GM18858 (cell line): ENCODE measurements at regions not wholly inside any gene's neighbourhood (a gene's known extent, or its start where the extent isn't known, plus 50 kb on each side); places are given as distances from the start of the nearest gene placed in this dataset.
A peak's percentile ranks its signal among the peaks of the same experiment; 100 is the strongest.
"Not testable (repeated sequence)": the region's sequence is repeated elsewhere in the genome, so short reads cannot be mapped to it uniquely, and the experiment has no call there.

Experiments
- ATAC-seq: cut with Tn5 transposase; IDR thresholded peaks from one replicate; pipeline ENCODE4 v1.9.1; 2021; ENCODE audit not compliant: unreplicated experiment

DNA sequence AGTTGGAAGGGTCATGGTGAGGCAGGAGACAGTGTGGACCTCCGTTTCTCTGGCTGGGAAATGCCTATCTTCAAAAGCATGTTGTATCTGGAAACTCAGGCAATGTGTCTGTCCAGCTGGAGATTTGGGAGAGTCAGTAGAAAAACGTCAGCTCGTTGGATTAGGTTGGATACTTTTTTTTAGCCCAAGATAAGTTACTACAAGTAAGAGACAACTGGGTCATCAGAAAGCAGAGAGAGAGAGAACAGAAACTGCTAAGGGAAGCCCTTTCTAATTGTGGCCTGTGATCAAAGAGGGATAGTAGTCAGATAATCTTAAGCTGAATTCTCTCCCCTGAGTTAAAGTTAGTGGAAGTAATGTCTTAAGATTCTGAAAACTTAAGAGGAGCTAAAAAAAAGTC is 78.9 kb upstream of the ZNF280D start:
- ATAC-seq: no peak

DNA sequence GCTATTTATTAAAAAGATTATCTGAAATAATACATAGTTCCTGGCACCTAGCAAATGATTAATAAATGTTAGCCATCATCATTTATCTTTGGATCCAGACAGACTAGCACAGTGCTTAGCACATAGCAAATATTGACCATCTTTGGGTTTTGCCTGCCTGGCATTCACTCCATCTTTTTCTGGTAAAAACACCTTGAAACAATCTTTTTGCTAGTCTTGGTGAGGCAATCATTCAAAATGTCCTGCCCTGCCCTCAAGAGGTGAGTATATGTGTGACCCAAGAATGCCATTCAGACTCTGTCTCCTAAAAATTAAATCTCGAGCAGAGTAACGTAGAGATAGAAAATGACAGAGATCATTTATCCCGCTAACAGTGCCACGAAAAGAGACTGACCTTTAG is 78.3 kb upstream of the ZNF280D start:
- ATAC-seq: no peak

DNA sequence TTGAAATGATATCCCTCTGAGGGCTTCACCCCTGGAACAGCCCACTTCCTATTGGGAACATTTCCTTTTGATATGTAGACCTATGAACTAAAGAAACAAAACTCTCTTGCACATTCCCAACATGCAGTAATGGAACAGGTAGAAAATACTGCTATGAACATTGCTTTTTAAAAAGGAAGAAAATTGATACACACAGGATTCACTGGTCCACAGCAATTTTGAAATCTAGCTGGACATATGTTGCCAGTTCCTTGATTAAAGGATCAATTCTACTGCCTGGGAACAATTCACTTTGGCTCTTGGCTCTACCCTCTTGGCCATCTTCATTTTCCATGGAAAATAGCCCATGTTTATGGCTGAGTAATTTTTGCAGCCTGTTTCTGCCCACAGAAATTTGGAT is 74.9 kb upstream of the ZNF280D start:
- ATAC-seq: no peak

DNA sequence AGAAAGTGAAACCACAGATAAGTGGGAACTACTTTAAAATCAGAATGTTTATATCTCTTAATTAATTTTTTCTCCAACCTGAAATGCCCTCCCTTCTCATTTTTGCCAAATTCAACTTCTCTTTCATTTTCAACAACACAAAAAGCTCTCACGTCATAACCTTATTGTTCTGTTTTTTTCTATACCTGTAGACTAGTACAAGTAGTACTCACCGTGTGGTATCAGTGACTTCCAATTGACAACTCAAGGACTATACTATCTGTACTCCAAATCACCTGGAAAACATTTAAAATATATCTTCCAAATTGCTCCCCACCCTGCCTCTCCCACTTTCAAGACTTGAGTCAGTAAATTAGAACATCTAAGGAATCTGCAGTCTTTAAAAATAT is 72.8 kb upstream of the ZNF280D start:
- no peak for ATAC-seq

DNA sequence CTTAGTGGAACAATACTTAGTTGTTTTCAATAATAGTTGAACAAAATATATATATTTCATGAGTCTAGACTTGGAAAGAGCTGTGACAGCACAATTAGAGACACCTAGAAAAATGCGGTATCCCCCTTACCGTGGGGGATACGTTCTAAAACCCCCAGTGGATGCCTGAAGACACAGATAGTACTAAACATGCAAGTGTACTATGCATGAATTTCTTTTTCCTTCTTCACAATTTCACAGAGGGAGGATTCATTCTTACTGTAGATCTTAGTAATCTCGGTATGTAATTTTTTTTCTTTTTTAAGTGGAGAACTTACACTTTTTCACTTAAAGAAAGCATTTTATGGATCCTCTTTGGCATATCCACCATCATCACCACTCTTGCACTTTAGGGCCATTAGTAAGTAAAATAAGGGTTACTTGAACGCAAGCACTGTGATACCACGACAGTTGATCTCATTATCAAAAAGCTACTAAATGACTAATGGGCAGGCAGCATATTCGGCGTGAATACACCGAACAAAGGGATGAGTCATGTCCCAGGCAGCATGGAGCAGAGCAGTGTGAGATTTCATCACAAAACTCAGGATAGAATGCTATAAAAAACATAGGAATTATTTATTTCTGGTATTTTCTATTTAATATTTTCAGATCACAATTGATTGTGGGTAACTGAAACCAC is 72.3 kb upstream of the ZNF280D start:
- no peak for ATAC-seq

DNA sequence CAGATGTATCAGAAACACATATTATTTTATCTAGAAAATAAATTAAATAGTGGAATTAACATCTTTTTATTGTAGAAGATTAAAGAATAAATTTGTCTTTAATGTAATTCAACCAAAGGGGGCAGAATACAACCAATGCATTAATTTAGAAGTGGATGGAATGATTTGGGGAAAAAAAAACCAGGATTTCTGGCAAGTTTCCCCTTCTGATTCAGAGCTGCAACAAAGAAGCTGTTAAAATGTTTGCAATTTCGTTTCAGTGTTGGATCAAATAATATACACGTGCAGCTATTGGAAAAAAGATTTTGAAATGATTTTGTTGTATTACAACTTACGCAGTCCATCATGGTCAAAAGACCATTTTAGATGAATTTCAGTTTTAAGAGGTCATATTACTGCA is 71.6 kb upstream of the ZNF280D start:
- ATAC-seq: no peak

DNA sequence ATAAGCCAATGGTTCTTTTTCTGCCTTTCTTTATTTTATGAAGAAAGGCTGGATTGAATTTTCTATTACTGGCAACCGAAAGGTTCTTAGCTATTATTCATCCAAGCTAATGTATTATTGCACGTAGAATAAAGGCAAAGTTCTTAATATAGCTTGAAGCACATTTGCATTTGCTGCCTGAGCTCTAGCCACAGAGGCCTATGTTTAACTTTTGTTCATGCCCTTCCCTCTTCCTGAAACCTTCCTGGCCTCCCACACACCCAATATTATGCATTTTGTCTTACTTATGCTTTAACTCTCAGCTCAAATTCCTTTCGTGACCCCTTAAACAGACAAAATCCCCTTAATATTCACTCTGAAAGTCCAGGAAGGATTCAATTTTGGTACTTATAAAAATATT is 71.0 kb upstream of the ZNF280D start:
- no peak for ATAC-seq

DNA sequence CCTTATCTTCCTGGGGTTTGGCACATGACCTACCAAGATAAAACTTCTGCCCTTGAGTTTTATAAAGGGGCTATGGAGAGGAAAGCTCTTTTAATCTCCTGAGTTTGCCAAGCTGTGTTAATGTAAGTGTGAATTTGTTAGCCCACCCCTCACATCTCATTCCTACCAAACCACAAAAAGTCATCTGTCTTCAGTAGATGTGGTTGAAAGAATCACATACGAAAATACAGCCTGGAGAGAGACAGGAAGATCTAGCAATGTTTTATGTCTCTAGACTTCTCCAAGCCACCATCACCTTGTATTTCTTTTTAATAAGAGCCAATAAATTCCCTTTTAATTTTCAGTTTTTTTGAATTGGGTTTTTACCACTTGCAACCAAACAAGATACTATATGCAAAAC is 68.9 kb upstream of the ZNF280D start:
- ATAC-seq: no peak

DNA sequence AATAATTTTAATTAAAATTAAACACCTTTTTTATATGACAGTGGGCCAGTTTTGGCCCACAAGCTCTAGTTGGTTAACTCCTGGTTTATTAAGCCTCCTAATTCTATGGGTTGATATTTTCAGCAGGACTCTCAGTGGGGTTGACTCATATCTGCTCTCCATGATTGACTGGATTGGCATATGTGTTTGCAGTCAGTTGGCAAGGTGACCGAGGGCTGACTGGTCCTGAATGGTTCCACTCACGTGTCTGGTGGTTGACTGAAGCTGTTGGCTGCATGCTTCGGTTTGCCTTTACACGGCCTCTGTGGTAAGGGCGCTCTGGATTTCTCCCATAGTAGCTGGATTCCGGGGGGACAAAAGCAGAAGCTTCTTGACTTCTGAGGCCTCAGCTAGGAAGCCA is 65.3 kb upstream of the ZNF280D start:
- peak; percentile 79 for ATAC-seq

DNA sequence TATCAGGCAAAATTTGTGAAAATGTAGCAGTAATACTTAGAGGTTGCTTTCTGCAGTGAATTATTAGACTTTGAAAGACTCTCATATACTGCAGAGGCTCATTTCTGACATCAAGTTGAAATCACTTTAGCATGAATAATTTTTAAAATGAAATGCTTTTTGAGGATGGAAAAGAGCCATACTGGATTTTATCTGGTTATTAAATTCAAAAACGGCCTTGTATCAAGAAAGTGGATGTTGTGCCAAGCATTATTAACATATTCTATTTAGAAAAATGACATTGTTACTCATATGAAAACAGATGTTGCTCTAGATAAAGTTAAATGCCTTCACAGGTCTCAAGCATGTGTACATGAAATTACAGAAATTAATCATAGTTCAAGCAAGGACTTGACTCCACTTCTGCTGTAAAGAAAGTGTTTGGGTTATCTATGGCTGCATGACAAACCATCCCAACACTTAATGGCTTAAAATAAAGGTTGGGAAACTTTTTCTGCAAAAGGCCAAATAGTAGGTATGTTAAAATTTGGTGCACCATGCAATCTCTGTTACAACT is 64.5 kb upstream of the ZNF280D start:
- ATAC-seq: no peak

DNA sequence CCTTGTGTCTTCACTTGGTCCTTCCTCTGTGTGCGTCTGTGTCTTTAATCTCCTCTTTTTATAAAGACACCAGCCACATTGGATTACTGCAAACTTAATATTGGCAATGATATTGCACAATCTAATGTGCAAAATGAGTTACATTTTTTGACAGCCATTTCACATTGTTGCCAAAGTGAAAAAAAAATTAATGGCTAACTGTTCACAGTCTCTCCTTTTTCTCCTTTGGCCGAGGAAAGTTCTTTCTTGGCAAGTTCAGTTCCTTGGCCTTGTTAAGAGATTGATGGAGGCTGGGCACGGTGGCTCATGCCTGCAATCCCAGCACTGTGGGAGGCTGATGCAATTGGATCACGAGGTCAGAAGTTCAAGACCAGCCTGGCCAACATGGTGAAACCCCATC is 62.2 kb upstream of the ZNF280D start:
- no peak for ATAC-seq

DNA sequence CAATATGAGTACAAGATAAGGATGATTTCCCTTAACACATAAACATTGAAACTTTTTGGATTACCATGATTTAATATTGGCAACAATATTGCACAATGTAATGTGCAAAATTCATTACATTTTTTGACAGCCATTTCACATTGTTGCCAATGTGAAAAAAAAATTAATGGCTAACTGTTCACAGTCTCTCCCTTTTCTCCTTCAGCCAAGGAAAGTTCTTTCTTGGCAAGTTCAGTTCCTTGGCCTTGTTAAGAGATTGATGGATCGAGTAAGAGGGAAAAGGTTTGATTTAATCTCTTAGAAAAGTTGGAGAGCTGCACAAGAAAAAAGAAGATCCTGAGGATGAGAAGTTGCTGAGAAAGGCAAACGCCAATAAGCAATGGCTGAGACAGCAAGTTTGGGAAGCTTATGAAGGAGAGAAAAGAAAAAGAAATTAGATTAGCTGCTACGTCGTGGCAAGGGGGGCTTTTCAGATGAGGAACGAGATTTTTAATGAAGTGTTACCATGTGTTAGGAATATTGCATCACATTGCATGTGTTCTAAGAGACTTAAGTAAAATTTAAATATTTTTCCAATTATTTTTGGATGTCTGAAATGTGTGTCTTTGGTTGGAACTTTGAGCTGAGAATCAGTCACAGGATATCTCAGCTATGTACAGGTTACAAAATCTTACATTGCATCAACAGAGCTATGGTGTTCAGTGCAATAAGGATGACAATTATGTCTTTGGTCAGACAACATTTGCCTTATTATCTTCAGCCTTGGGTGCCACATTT is 61.4 kb upstream of the ZNF280D start:
- ATAC-seq: no peak

DNA sequence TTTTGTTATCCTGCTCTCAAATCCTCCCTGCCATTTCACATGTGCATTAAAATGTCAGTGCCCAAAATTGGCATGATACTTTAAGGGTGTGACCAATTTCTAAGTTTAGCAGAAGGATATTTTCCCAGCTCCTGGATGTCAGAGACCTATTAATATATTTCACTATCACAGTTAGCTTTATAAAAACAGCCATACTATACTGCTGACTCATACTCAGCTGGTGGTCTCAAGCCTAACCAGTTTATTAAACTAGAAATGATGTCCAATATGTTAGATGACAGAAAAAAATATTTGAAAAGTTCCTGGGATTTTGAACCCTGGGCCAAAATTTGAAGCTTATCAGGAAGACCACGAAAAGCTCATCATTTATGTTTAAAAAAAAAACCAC is 60.9 kb upstream of the ZNF280D start:
- no peak for ATAC-seq

DNA sequence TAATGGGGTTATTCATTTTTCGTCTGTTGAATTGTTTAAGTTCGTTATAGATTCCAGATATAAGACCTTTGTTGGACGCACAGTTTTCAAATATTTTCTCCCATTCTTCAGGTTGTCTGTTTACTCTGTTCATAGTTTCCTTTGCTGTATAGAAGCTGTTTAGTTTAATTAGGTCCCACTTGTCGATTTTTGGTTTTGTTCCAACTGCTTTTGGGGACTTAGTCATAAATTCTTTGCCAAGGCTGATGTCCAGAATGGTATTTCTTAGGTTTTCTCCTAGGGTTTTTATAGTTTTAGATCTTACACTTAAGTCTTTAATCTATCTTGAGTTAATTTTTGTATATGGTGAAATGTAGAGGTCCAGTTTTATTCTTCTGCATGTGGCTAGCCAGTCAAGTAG is 58.9 kb upstream of the ZNF280D start:
- ATAC-seq: no peak

DNA sequence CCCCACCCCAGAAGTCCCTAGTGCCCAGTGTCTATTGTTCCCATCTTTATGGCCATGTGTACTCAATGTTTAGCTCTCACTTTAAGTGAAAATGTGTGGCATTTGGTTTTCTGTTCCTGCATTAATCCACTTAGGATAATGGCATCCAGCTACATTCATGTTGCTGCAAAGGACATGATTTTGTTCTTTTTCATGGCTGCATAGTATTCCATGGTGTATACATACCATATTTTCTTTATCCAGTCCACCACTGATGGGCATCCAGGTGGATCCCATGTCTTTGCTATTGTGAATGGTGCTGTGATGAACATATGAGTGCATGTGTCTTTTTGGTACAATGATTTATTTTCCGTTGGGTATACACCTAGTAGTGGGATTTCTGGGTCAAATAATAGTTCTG is 58.2 kb upstream of the ZNF280D start:
- ATAC-seq: not testable (repeated sequence)

DNA sequence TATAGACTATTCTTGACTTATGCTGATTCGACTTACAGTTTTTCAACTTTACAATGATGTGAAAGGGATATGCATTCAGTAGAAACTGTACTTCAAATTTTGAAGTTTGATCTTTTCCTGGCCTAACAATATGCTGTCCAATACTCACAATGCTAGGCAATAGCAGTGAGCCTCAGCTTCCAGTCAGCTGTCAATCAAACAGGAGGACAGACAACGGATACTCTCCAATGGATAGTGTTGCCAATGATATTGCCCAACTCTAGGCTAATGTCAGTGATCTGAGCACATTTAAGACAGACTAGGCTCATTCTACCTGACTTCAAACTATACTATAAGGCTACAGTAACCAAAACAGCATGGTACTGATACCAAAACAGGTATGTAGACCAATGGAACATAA is 55.0 kb upstream of the ZNF280D start:
- ATAC-seq: no peak

DNA sequence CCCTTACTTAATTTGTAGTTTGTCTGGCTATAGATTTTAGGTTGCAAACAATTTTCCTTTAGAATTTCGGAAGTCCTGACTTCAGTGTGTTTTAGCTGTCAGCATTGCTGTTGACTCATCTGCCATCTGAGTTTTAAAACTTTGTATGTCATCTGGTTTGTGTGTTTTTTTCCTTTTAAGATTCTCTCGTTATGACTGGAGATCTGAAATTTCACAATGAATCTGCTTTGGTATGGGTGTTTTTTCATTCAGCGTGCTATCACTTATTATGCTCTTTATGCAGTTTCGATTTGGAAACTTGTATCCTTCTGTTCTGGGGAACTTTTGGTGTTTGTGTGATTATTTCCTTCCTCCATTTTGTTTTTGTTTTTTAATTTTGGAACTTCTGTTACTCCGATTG is 53.7 kb upstream of the ZNF280D start:
- ATAC-seq: peak; percentile 80

DNA sequence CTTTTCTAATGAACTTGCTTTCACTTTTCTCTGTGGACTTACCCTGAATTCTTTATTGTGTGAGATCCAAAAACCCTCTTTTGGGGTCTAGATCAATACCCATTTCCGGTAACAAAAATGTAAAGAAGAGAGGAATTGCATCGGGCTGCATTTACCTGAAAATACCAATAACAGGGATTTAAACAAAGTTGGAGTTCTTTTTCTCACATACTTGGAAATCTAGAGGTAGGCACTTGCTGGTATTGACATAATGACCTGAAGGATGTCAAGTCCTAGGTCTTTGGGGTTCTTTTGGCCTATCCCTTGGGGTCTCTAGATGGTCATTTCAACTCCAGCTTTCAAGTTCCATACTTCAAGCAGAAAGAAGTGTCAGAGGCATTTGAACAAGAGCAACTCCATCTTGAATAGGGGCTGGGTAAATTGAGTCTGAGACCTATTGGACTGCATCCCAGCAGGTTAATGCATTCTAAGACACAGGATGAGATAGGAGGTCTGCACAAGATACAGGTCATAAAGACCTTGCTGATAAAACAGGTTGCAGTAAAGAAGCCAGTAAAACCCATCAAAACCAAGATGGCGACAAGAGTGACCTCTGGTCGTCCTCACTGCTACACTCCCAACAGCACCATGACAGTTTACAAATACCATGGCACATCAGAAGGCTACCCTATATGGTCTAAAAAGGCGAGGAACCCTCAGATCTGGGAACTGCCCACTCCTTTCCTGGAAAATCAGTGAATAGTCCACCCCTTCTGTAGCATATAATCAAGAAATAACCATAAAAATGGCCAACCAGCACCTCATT is 50.8 kb upstream of the ZNF280D start:
- no peak for ATAC-seq

DNA sequence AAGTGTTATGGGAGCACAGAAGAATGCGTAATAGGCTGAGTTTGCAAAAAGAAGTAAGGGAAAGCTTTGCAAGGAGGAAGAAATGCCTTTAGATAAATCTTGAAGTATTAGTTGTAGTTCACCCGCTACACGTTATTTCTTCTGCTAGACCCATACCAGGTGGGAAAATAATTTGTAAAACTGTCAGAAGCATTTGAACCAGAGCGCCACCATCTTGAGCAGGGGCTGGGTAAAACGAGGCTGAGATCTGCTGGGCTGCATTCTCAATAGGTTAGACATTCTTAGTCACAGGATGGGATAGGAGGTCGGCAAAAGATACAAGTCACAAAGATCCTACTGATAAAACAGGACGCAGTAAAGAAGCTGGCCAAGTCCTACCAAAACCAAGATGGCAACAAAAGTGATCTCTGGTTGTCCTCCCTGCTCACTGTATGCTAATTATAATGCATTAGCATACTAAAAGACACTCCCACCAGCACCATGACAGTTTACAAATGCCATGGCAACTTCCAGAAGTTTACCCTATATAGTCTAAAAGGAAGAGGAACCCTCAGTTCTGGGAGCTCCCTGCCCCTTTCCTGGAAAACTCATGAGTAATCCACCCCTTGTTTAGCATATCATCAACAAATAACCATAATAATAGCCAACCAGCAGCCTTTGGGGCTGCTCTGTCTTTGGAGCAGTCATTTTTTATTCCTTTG is 50.0 kb upstream of the ZNF280D start:
- ATAC-seq: no peak
